ENCODE measurements at regions not wholly inside any gene's neighbourhood (a gene's known extent, or its start where the extent isn't known, plus 50 kb on each side); places are given as distances from the start of the nearest gene placed in this dataset.

- no peak for DNase-seq (ENCODE audit: low spot score)
These were observed 68.6 kb upstream of the TBCA start for GRCh38 chr5:77844623-77845323.

- DNase-seq (ENCODE audit: low spot score) = no peak
These were observed 68.2 kb upstream of the TBCA start for GRCh38 chr5:77844373-77844622.

- DNase-seq (ENCODE audit: low spot score) = no peak
These were observed 67.6 kb upstream of the TBCA start for GRCh38 chr5:77843570-77844372.

GRCh38 chr5:77842243-77842642 lies 66.1 kb upstream of the TBCA start:
- no peak for DNase-seq (ENCODE audit: low spot score)

GRCh38 chr5:77841616-77842015 lies 65.5 kb upstream of the TBCA start:
- DNase-seq (ENCODE audit: low spot score) = no peak

- no peak for DNase-seq (ENCODE audit: low spot score)
These were observed 64.8 kb upstream of the TBCA start for GRCh38 chr5:77840930-77841329.

- no peak for DNase-seq (ENCODE audit: low spot score)
These were observed 63.6 kb upstream of the TBCA start for GRCh38 chr5:77839691-77840090.

GRCh38 chr5:77832938-77833337 lies 56.8 kb upstream of the TBCA start:
- no peak for DNase-seq (ENCODE audit: low spot score)

- DNase-seq (ENCODE audit: low spot score) = no peak
These were observed 56.1 kb upstream of the TBCA start for GRCh38 chr5:77832166-77832770.

GRCh38 chr5:77828445-77828844 lies 52.3 kb upstream of the TBCA start:
- no peak for DNase-seq (ENCODE audit: low spot score)
